GM06990 (cell line): ENCODE measurements at regions not wholly inside any gene's neighbourhood (a gene's known extent, or its start where the extent isn't known, plus 50 kb on each side); places are given as distances from the start of the nearest gene placed in this dataset.

Experiments used
- DNase-seq: peaks from one replicate; pipeline ENCODE4 v3.0.0-alpha.2; 2011; ENCODE audit not compliant: insufficient read length; ENCODE audit errors: extremely low read depth
- H3K27me3 ChIP-seq: replicated peaks from 2 replicates; pipeline ENCODE4 v1.6.0; 2011; ENCODE audit warnings: low read length; ENCODE audit not compliant: control insufficient read depth, insufficient read depth
- H3K36me3 ChIP-seq: 2 replicates; pipeline ENCODE4 v1.5.1; 2011; ENCODE audit warnings: low read length; ENCODE audit not compliant: control insufficient read depth, insufficient read depth
- H3K4me3 ChIP-seq: replicated peaks from 2 replicates; pipeline ENCODE4 v1.5.1; 2011; ENCODE audit warnings: low read depth, mild to moderate bottlenecking, control low read depth, low read length
- CTCF ChIP-seq: IDR thresholded peaks from 2 replicates; pipeline ENCODE4 v1.5.1; 2011; ENCODE audit warnings: low read length, control low read depth, mild to moderate bottlenecking, inconsistent platforms; ENCODE audit not compliant: insufficient read depth, poor library complexity, severe bottlenecking

- DNase-seq: no peak
- no peak for TF ChIP-seq CTCF
- Histone ChIP-seq H3K4me3 (no peak overlapping the region), H3K36me3 (no peaks in the 10 kb centered on the region), H3K27me3 (no peaks in the 10 kb centered on the region; the same call in 1 of the 2 replicates)
These were observed 56.4 kb upstream of the NEO1 start for GRCh38 chr15:72995849-72996248.

GRCh38 chr15:72994534-72995177 lies 57.6 kb upstream of the NEO1 start:
- Histone ChIP-seq H3K27me3 (no peaks in the 10 kb centered on the region; the same call in 1 of the 2 replicates), H3K36me3 (no peaks in the 10 kb centered on the region), H3K4me3 (no peak overlapping the region)
- no peak for DNase-seq
- TF ChIP-seq CTCF: no peak

GRCh38 chr15:72992841-72993252 lies 59.4 kb upstream of the NEO1 start:
- no peaks in the 10 kb centered on the region for H3K36me3 ChIP-seq
- TF ChIP-seq CTCF: no peak
- no peaks in the 10 kb centered on the region; the same call in 1 of the 2 replicates for H3K27me3 ChIP-seq
- DNase-seq: no peak
- no peak overlapping the region for H3K4me3 ChIP-seq

GRCh38 chr15:72991026-72991425 lies 61.2 kb upstream of the NEO1 start:
- TF ChIP-seq CTCF: no peak
- no peaks in the 10 kb centered on the region for H3K27me3 ChIP-seq
- no peak for DNase-seq
- no peak overlapping the region for H3K4me3 ChIP-seq
- no peaks in the 10 kb centered on the region for H3K36me3 ChIP-seq

- no peak for TF ChIP-seq CTCF
- H3K4me3 ChIP-seq: no peak overlapping the region
- no peaks in the 10 kb centered on the region for H3K36me3 ChIP-seq
These were observed 68.3 kb upstream of the NEO1 start for GRCh38 chr15:72983801-72984545.

More at GRCh38 chr15:72983801-72984545, 68.3 kb upstream of the NEO1 start:
- H3K27me3 ChIP-seq: no peaks in the 10 kb centered on the region; the same call in 1 of the 2 replicates
- DNase-seq: no peak
